HK-2 (cell line): ENCODE measurements at regions not wholly inside any gene's neighbourhood (a gene's known extent, or its start where the extent isn't known, plus 50 kb on each side); places are given as distances from the start of the nearest gene placed in this dataset.

ENCODE experiments used
- DNase-seq: peaks from one replicate; pipeline ENCODE4 v3.0.0-alpha.2; 2018; ENCODE audit not compliant: unreplicated experiment

GRCh38 chr6:10248378-10248843, 166.5 kb downstream of the TFAP2A start:
- no peak for DNase-seq

GRCh38 chr6:10237298-10238038, 177.4 kb downstream of the TFAP2A start:
- DNase-seq, result peak; percentile 51

- DNase-seq, result no peak
Measured at GRCh38 chr6:10235344-10235743, 179.5 kb downstream of the TFAP2A start.

- no peak for DNase-seq
Measured at GRCh38 chr6:10230531-10230930, 184.3 kb downstream of the TFAP2A start.

GRCh38 chr6:10223841-10224240, 191.0 kb downstream of the TFAP2A start:
- no peak for DNase-seq

GRCh38 chr6:10221178-10221577, 193.7 kb downstream of the TFAP2A start:
- no peak for DNase-seq

- DNase-seq, result no peak
Measured at GRCh38 chr6:10219510-10219909, 195.4 kb downstream of the TFAP2A start.

- DNase-seq, result no peak
Measured at GRCh38 chr6:10217111-10217510, 197.8 kb downstream of the TFAP2A start.

- no peak for DNase-seq
Measured at GRCh38 chr6:10215326-10216110, 199.4 kb downstream of the TFAP2A start.

- no peak for DNase-seq
Measured at GRCh38 chr6:10210052-10210451, 204.8 kb downstream of the TFAP2A start.

- DNase-seq, result no peak
Measured at GRCh38 chr6:10205892-10206291, 209.0 kb downstream of the TFAP2A start.

- DNase-seq, result no peak
Measured at GRCh38 chr6:10205120-10205519, 209.8 kb downstream of the TFAP2A start.

GRCh38 chr6:10203651-10204050, 211.2 kb downstream of the TFAP2A start:
- no peak for DNase-seq

GRCh38 chr6:10202581-10202980, 212.3 kb downstream of the TFAP2A start:
- no peak for DNase-seq

- no peak for DNase-seq
Measured at GRCh38 chr6:10201606-10202510, 213.0 kb downstream of the TFAP2A start.

GRCh38 chr6:10196090-10196489, 218.8 kb downstream of the TFAP2A start:
- no peak for DNase-seq

GRCh38 chr6:10194816-10195672, 219.8 kb downstream of the TFAP2A start:
- DNase-seq, result no peak

GRCh38 chr6:10193321-10193720, 221.6 kb downstream of the TFAP2A start:
- DNase-seq, result no peak

- DNase-seq, result no peak
Measured at GRCh38 chr6:10190042-10190441, 224.8 kb downstream of the TFAP2A start.

GRCh38 chr6:10184371-10185227, 230.3 kb downstream of the TFAP2A start:
- no peak for DNase-seq
